GM12878 (cell line): ENCODE measurements at regions not wholly inside any gene's neighbourhood (a gene's known extent, or its start where the extent isn't known, plus 50 kb on each side); places are given as distances from the start of the nearest gene placed in this dataset.

ENCODE experiments used
- ATAC-seq: fragments of 200-7000 bp; cut with Tn5 transposase; 3 replicates; pipeline ENCODE4 v1.9.1; 2020; ENCODE audit warnings: mild to moderate bottlenecking, moderate library complexity
- BruUV-seq: library from RNA; stranded (reverse); fragments of 400-500 nt; replicated peaks from 2 replicates; lab custom pipeline; 2021; lab: Mats Ljungman, UMichigan
- CTCF ChIA-PET: fragments of 300-600 bp; sonication (Branson Sonifier 250); formaldehyde crosslinking; extraction: SDS; loops from one replicate; lab custom pipeline; 2021; ENCODE audit warnings: inconsistent platforms; lab: Yijun Ruan, JAX
- POLR2A ChIA-PET: fragments of 350-600 bp; formaldehyde crosslinking; extraction: SDS; loops from one replicate; lab custom pipeline; 2021; ENCODE audit warnings: inconsistent platforms; lab: Charles Lee
- RAD21 ChIA-PET: fragments of 300-600 bp; sonication (Branson Sonifier 250); formaldehyde crosslinking; loops from one replicate; lab custom pipeline; 2023; ENCODE audit warnings: antibody characterized with exemption; ENCODE audit not compliant: unreplicated experiment; lab: Charles Lee
- SMC1A ChIA-PET: fragments of 300-600 bp; sonication (Branson Sonifier 250); formaldehyde crosslinking; loops from one replicate; lab custom pipeline; 2023; ENCODE audit not compliant: unreplicated experiment, uncharacterized antibody; lab: Charles Lee
- DNase-seq: peaks from one replicate; pipeline ENCODE4 v3.0.0-alpha.2; 2011; ENCODE audit warnings: low read depth, low spot score
- FAIRE-seq: peaks from 3 replicates; lab custom pipeline; 2011; peaks lifted over from hg19 to GRCh38; lab: Jason Lieb, UNC
- H2AFZ ChIP-seq: 2 replicates; pipeline ENCODE4 v1.6.0; 2011; ENCODE audit warnings: low read depth, low read length, control low read depth; ENCODE audit not compliant: control insufficient read depth
- H3K27ac ChIP-seq: 2 replicates; pipeline ENCODE4 v1.5.1; 2011; ENCODE audit warnings: control low read depth; ENCODE audit not compliant: control insufficient read depth, insufficient read depth
- H3K27me3 ChIP-seq, 2 experiments: replicated peaks in 1 of 2; 2 replicates each; pipeline versions ENCODE4 v1.6.0 to v1.6.1; 2011; ENCODE audit warnings: low read length in 1 of 2; ENCODE audit not compliant: control insufficient read depth in 2 of 2, insufficient read depth in 2 of 2
- H3K36me3 ChIP-seq, 2 experiments: 2 replicates each; pipeline ENCODE4 v1.5.1; 2011; ENCODE audit warnings: low read length in 1 of 2; ENCODE audit not compliant: control insufficient read depth in 2 of 2, insufficient read depth in 2 of 2
- H3K4me1 ChIP-seq: 2 replicates; pipeline ENCODE4 v1.6.1; 2011; ENCODE audit warnings: mild to moderate bottlenecking, low read length, moderate library complexity, mixed read lengths; ENCODE audit not compliant: control insufficient read depth, insufficient read depth
- H3K4me2 ChIP-seq: 2 replicates; pipeline ENCODE4 v1.6.0; 2011; ENCODE audit warnings: control low read depth; ENCODE audit not compliant: control insufficient read depth, insufficient read depth
- H3K4me3 ChIP-seq: fragments of 200-600 bp; sonication (generic); 2 replicates; pipeline ENCODE4 v1.5.1; 2016
- H3K79me2 ChIP-seq: 2 replicates; pipeline ENCODE4 v1.6.0; 2011; ENCODE audit warnings: low read length; ENCODE audit not compliant: control insufficient read depth, insufficient read depth
- H3K9ac ChIP-seq: 2 replicates; pipeline ENCODE4 v1.8.0; 2011; ENCODE audit warnings: low read length, control low read depth, mixed read lengths; ENCODE audit not compliant: control insufficient read depth, insufficient read depth
- H3K9me3 ChIP-seq: replicated peaks from 3 replicates; pipeline ENCODE4 v1.5.1; 2011; ENCODE audit warnings: mild to moderate bottlenecking, low read length; ENCODE audit not compliant: control insufficient read depth, insufficient read depth
- H4K20me1 ChIP-seq: 2 replicates; pipeline ENCODE4 v1.6.0; 2011; ENCODE audit not compliant: control insufficient read depth, insufficient read depth
- ASH2L ChIP-seq: fragments of 300-600, 200-600 bp; sonication (generic); IDR thresholded peaks from 2 replicates; pipeline ENCODE4 v1.6.1; 2017; ENCODE audit warnings: low read depth, mild to moderate bottlenecking, borderline replicate concordance
- ATF7 ChIP-seq: fragments of 450-650 bp; IDR thresholded peaks from 2 replicates; pipeline ENCODE4 v1.6.1; 2016; ENCODE audit warnings: low read depth, mild to moderate bottlenecking
- BCL11A ChIP-seq: IDR thresholded peaks from 2 replicates; pipeline ENCODE4 v1.6.1; 2011; ENCODE audit warnings: low read depth, low read length
- CREB1 ChIP-seq: IDR thresholded peaks from 2 replicates; pipeline ENCODE4 v1.6.1; 2012; ENCODE audit warnings: low read depth, mild to moderate bottlenecking, inconsistent platforms
- E2F4 ChIP-seq: IDR thresholded peaks from 2 replicates; pipeline ENCODE4 v1.6.1; 2012; ENCODE audit warnings: low read depth, low read length, improper control_type of control experiment
- ETV6 ChIP-seq, 2 experiments: fragments of 450-650 bp in 1 of 2; IDR thresholded peaks in 1 of 2; conservative IDR thresholded peaks in 1 of 2; 2 replicates each; pipeline ENCODE4 v1.6.1; 2014; ENCODE audit warnings: antibody characterized with exemption in 1 of 2, borderline replicate concordance in 1 of 2, low read depth in 1 of 2, mild to moderate bottlenecking in 1 of 2, moderate library complexity in 1 of 2
- FOXM1 ChIP-seq: IDR thresholded peaks from 2 replicates; pipeline ENCODE4 v1.6.1; 2012; ENCODE audit warnings: low read depth, mild to moderate bottlenecking, inconsistent platforms, low read length, moderate library complexity
- IRF4 ChIP-seq: IDR thresholded peaks from 2 replicates; pipeline ENCODE4 v1.6.1; 2011; ENCODE audit warnings: low read depth, low read length
- JUND ChIP-seq: IDR thresholded peaks from 2 replicates; pipeline ENCODE4 v1.6.1; 2012; ENCODE audit warnings: low read depth, mild to moderate bottlenecking, low read length, improper control_type of control experiment, moderate library complexity
- MAX ChIP-seq: IDR thresholded peaks from 2 replicates; pipeline ENCODE4 v1.6.1; 2012; ENCODE audit warnings: low read depth, low read length, improper control_type of control experiment
- MTA3 ChIP-seq: IDR thresholded peaks from 2 replicates; pipeline ENCODE4 v1.6.1; 2012; ENCODE audit warnings: low read length, inconsistent platforms, borderline replicate concordance
- NFYB ChIP-seq: IDR thresholded peaks from 2 replicates; pipeline ENCODE4 v1.6.1; 2011; ENCODE audit warnings: low read depth, mild to moderate bottlenecking, low read length, improper control_type of control experiment, moderate library complexity; ENCODE audit not compliant: insufficient read depth
- NKRF ChIP-seq: fragments of 450-650 bp; conservative IDR thresholded peaks from 2 replicates; pipeline ENCODE4 v1.6.1; 2017; ENCODE audit warnings: mild to moderate bottlenecking, moderate library complexity
- NRF1 ChIP-seq: conservative IDR thresholded peaks from 2 replicates; pipeline ENCODE4 v1.6.1; 2011; ENCODE audit warnings: mild to moderate bottlenecking, low read depth, low read length, improper control_type of control experiment
- PKNOX1 ChIP-seq: fragments of 450-650 bp; IDR thresholded peaks from 2 replicates; pipeline ENCODE4 v1.6.1; 2016; ENCODE audit warnings: mild to moderate bottlenecking
- POLR2AphosphoS5 ChIP-seq: IDR thresholded peaks from 2 replicates; pipeline ENCODE4 v1.6.1; 2011; ENCODE audit warnings: mild to moderate bottlenecking, low read length, inconsistent platforms
- RAD21 ChIP-seq: IDR thresholded peaks from 2 replicates; pipeline ENCODE4 v1.6.1; 2011; ENCODE audit warnings: mild to moderate bottlenecking, low read depth, low read length, moderate library complexity; ENCODE audit not compliant: insufficient read depth
- SIX5 ChIP-seq: IDR thresholded peaks from 2 replicates; pipeline ENCODE4 v1.6.1; 2011; ENCODE audit warnings: mild to moderate bottlenecking, low read depth, low read length, moderate library complexity; ENCODE audit not compliant: severe bottlenecking
- SMAD1 ChIP-seq: fragments of 450-650 bp; IDR thresholded peaks from 2 replicates; pipeline ENCODE4 v1.6.1; 2018; ENCODE audit warnings: mild to moderate bottlenecking, low read depth; ENCODE audit not compliant: partially characterized antibody
- STAT1 ChIP-seq: fragments of 450-650 bp; conservative IDR thresholded peaks from 2 replicates; pipeline ENCODE4 v1.6.1; 2014; ENCODE audit warnings: antibody characterized with exemption, mild to moderate bottlenecking
- ZNF274 ChIP-seq: IDR thresholded peaks from one replicate; pipeline ENCODE4 v1.8.0; 2011; ENCODE audit not compliant: insufficient read length, insufficient read depth
- WGBS: methylation state at CpG from one replicate; pipeline ENCODE4 v1.1.6; 2016; ENCODE audit warnings: low lambda C conversion rate; ENCODE audit not compliant: insufficient replicate concordance, insufficient coverage; ENCODE audit errors: missing lambda C conversion rate; 5-methylcytosine and 5-hydroxymethylcytosine counted together
- in situ Hi-C: fragments of 300-500 bp; cut with MboI; formaldehyde crosslinking; loops from 9 replicates; pipeline ENCODE4 v1.14.3; 2018; ENCODE audit warnings: mixed read lengths
- intact Hi-C: fragments of 100-400 bp; cut with micrococcal nuclease; formaldehyde crosslinking; loops from one replicate; pipeline ENCODE4 v1.14.2; 2022; ENCODE audit not compliant: unreplicated experiment

DNA sequence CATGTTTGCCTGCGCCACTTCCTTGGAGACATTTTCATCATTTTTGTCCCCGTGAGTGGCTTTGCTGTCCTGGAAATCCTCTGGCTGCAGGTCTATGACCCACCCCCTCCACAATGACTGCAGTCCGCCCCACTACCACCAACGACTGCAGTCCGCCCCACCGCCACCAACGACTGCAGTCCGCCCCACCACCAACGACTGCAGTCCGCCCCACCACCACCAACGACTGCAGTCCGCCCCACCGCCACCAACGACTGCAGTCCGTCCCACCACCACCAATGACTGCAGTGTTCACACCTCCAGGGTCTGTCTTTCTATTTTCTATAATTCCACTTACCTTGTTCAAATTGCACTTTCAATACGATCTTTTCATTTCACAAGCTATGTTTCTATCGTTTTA is 820.7 kb upstream of the SALL3 start (continued):
- TF ChIP-seq ASH2L (no peak), ZNF274 (no peak), MTA3 (no peak), PKNOX1 (no peak), NKRF (no peak), JUND (no peak), SIX5 (no peak), BCL11A (no peak), POLR2AphosphoS5 (no peak), MAX (no peak), IRF4 (no peak)

GRCh38 chr18:78159397-78159796 is 820.2 kb upstream of the SALL3 start:
- Histone ChIP-seq H2AFZ (no peak overlapping the region), H3K79me2 (no peaks in the 10 kb centered on the region), H3K27me3 (no peaks in the 10 kb centered on the region), H3K4me1 (no peaks in the 10 kb centered on the region), H3K9ac (no peak overlapping the region), H3K36me3 (no peaks in the 10 kb centered on the region), H3K9me3 (no peaks in the 10 kb centered on the region), H4K20me1 (no peaks in the 10 kb centered on the region), H3K4me3 (no peak overlapping the region), H3K4me2 (no peak overlapping the region), H3K27ac (no peak overlapping the region)
- WGBS, result 54% methylated on average over 3 of the region's 8 CpGs
- FAIRE-seq, result no peak
- in situ Hi-C loops (no loop called here), intact Hi-C loops (no loop called here)
- ChIA-PET RAD21 (no interaction called here), POLR2A (no interaction called here), CTCF (no interaction called here), SMC1A (no interaction called here)
- DNase-seq, result no peak
- ATAC-seq, result no peak
- BruUV-seq, result no TSS peak
- TF ChIP-seq ATF7 (no peak), STAT1 (no peak), FOXM1 (no peak), NFYB (no peak), ETV6 (conservative IDR thresholded peaks at IDR 0.05 in 1 of 2, IDR thresholded peaks at IDR 0.05 in 1 of 2; ENCODE audit: borderline replicate concordance in 1 of 2, low read depth in 1 of 2) (no peak), NRF1 (no peak), E2F4 (no peak), RAD21 (no peak), SMAD1 (no peak), CREB1 (no peak)
